ENCODE measurements at regions not wholly inside any gene's neighbourhood (a gene's known extent, or its start where the extent isn't known, plus 50 kb on each side); places are given as distances from the start of the nearest gene placed in this dataset.

GRCh38 chr2:235141411-235142128 is 189.8 kb downstream of the SH3BP4 start:
- no peak for DNase-seq (ENCODE audit: low read depth)

- DNase-seq (ENCODE audit: low read depth): no peak
Observed at GRCh38 chr2:235142601-235143000, 190.8 kb downstream of the SH3BP4 start.

- no peak for DNase-seq (ENCODE audit: low read depth)
Observed at GRCh38 chr2:235143789-235144188, 192.0 kb downstream of the SH3BP4 start.

- DNase-seq (ENCODE audit: low read depth): no peak
Observed at GRCh38 chr2:235144291-235144690, 192.5 kb downstream of the SH3BP4 start.

- DNase-seq (ENCODE audit: low read depth): no peak
Observed at GRCh38 chr2:235146206-235146605, 194.4 kb downstream of the SH3BP4 start.

- DNase-seq (ENCODE audit: low read depth): no peak
Observed at GRCh38 chr2:235146871-235147565, 195.2 kb downstream of the SH3BP4 start.

- no peak for DNase-seq (ENCODE audit: low read depth)
Observed at GRCh38 chr2:235148201-235149170, 196.7 kb downstream of the SH3BP4 start.

- DNase-seq (ENCODE audit: low read depth): no peak
Observed at GRCh38 chr2:235149240-235149659, 197.4 kb downstream of the SH3BP4 start.

GRCh38 chr2:235149736-235150135 is 197.9 kb downstream of the SH3BP4 start:
- no peak for DNase-seq (ENCODE audit: low read depth)

- no peak for DNase-seq (ENCODE audit: low read depth)
Observed at GRCh38 chr2:235151152-235151551, 199.3 kb downstream of the SH3BP4 start.

- DNase-seq (ENCODE audit: low read depth): no peak
Observed at GRCh38 chr2:235155163-235155562, 203.3 kb downstream of the SH3BP4 start.

GRCh38 chr2:235156055-235156454 is 204.2 kb downstream of the SH3BP4 start:
- DNase-seq (ENCODE audit: low read depth): no peak

- DNase-seq (ENCODE audit: low read depth): no peak
Observed at GRCh38 chr2:235157746-235158482, 206.1 kb downstream of the SH3BP4 start.

GRCh38 chr2:235160281-235160810 is 208.5 kb downstream of the SH3BP4 start:
- no peak for DNase-seq (ENCODE audit: low read depth)

- DNase-seq (ENCODE audit: low read depth): no peak
Observed at GRCh38 chr2:235161565-235161964, 209.7 kb downstream of the SH3BP4 start.

GRCh38 chr2:235162082-235162836 is 210.4 kb downstream of the SH3BP4 start:
- DNase-seq (ENCODE audit: low read depth): no peak

GRCh38 chr2:235162837-235163197 is 211.0 kb downstream of the SH3BP4 start:
- DNase-seq (ENCODE audit: low read depth): no peak

GRCh38 chr2:235165136-235165535 is 213.3 kb downstream of the SH3BP4 start:
- DNase-seq (ENCODE audit: low read depth): no peak

GRCh38 chr2:235165631-235166030 is 213.8 kb downstream of the SH3BP4 start:
- no peak for DNase-seq (ENCODE audit: low read depth)

GRCh38 chr2:235168174-235168979 is 216.6 kb downstream of the SH3BP4 start:
- no peak for DNase-seq (ENCODE audit: low read depth)
